ENCODE measurements at regions not wholly inside any gene's neighbourhood (a gene's known extent, or its start where the extent isn't known, plus 50 kb on each side); places are given as distances from the start of the nearest gene placed in this dataset.

DNA sequence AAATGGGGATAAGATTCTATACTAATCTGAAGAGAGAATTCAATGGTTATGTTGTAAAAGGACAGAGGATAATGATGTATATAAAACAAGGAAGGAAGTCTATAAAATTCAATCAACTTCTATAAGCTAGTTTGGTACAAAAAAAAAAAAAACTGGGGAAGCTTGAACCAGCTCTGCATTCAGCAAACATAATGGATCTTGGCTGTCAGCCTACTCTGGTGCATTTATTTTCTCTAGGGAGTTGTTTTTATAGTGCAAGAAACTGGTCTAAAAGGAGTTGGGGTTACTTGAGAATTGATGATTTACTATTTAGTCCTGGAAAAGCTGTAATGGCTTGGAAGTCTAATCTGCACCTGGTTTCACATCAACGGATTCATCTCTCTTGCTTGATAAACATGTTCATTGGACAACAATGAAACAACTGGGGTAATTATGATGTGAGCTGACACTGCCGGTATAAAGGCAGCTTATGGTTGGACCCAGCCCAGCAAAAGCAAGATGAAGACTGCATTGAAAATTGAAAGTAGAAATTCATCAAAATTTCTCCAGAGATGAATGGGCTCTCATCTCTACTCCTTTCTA, 199.4 kb upstream of the NRIP1 start:
- no peak for TF ChIP-seq POLR2AphosphoS5 (IDR thresholded peaks at IDR 0.05; ENCODE audit: borderline replicate concordance, low read depth, low read length)
- TF ChIP-seq EZH2 (IDR thresholded peaks at IDR 0.05) = no peak
- TF ChIP-seq FOXP2 (optimal IDR thresholded peaks at IDR 0.05; ENCODE audit: control extremely low read depth, extremely low read length, insufficient read depth) = no peak

Data from SK-N-MC (cell line).